SK-N-SH treated with all-trans-retinoic acid at 6 μM for 48 hours (cell line): ENCODE measurements at regions not wholly inside any gene's neighbourhood (a gene's known extent, or its start where the extent isn't known, plus 50 kb on each side); places are given as distances from the start of the nearest gene placed in this dataset.

ENCODE experiments used
- ATAC-seq: fragments of 200-7000 bp; cut with Tn5 transposase; 3 replicates; pipeline ENCODE4 v1.9.1; 2020; ENCODE audit warnings: mild to moderate bottlenecking, moderate library complexity
- ARNTL ChIP-seq: fragments of 450-650 bp; formaldehyde crosslinking; IDR thresholded peaks from 2 replicates; pipeline ENCODE4 v1.5.0; 2020; ENCODE audit warnings: low read depth, mild to moderate bottlenecking, moderate library complexity, borderline replicate concordance
- BACH2 ChIP-seq: fragments of 250-450 bp; sonication (Bioruptor Pico); IDR thresholded peaks from 2 replicates; pipeline ENCODE4 v1.9.0; 2021; ENCODE audit warnings: mild to moderate bottlenecking, borderline replicate concordance
- ESRRG ChIP-seq: fragments of 250-450 bp; sonication (Bioruptor Pico); IDR thresholded peaks from 2 replicates; pipeline ENCODE4 v1.6.1; 2021; ENCODE audit warnings: mild to moderate bottlenecking
- GLIS3 ChIP-seq: fragments of 250-450 bp; sonication (Bioruptor Pico); IDR thresholded peaks from 2 replicates; pipeline ENCODE4 v1.5.0; 2020; ENCODE audit warnings: mild to moderate bottlenecking, moderate library complexity
- ISL1 ChIP-seq: fragments of 250-450 bp; sonication (Bioruptor Pico); IDR thresholded peaks from 2 replicates; pipeline ENCODE4 v2.1.2; 2022; ENCODE audit warnings: mild to moderate bottlenecking, moderate library complexity
- OSR1 ChIP-seq: fragments of 250-450 bp; sonication (Bioruptor Pico); IDR thresholded peaks from 2 replicates; pipeline ENCODE4 v1.8.0; 2022; ENCODE audit warnings: moderate library complexity, mild to moderate bottlenecking, inconsistent platforms
- PPARA ChIP-seq: fragments of 250-450 bp; sonication (Bioruptor Pico); IDR thresholded peaks from 2 replicates; pipeline ENCODE4 v1.5.0; 2020; ENCODE audit warnings: mild to moderate bottlenecking, borderline replicate concordance
- RARB ChIP-seq: fragments of 250-450 bp; sonication (Bioruptor Pico); IDR thresholded peaks from 2 replicates; pipeline ENCODE4 v1.8.0; 2021; ENCODE audit warnings: mild to moderate bottlenecking, moderate library complexity
- SNAI2 ChIP-seq: fragments of 250-450 bp; sonication (Bioruptor Pico); IDR thresholded peaks from 2 replicates; pipeline ENCODE4 v1.5.0; 2020; ENCODE audit warnings: mild to moderate bottlenecking, moderate library complexity
- TCF4 ChIP-seq: fragments of 250-450 bp; sonication (Bioruptor Pico); IDR thresholded peaks from 2 replicates; pipeline ENCODE4 v1.8.0; 2021; ENCODE audit warnings: mild to moderate bottlenecking, moderate library complexity, borderline replicate concordance
- TOX ChIP-seq: fragments of 250-450 bp; sonication (Bioruptor Pico); IDR thresholded peaks from 2 replicates; pipeline ENCODE4 v1.8.0; 2021; ENCODE audit warnings: mild to moderate bottlenecking, moderate library complexity, borderline replicate concordance
- ZC3H10 ChIP-seq: fragments of 250-450 bp; sonication (Bioruptor Pico); IDR thresholded peaks from 2 replicates; pipeline ENCODE4 v1.5.1; 2021; ENCODE audit warnings: mild to moderate bottlenecking, moderate library complexity
- ZFP3 ChIP-seq: fragments of 250-450 bp; sonication (Bioruptor Pico); IDR thresholded peaks from 2 replicates; pipeline ENCODE4 v1.5.0; 2020; ENCODE audit warnings: mild to moderate bottlenecking, moderate library complexity
- ZFP30 ChIP-seq: fragments of 450-650 bp; formaldehyde crosslinking; IDR thresholded peaks from 2 replicates; pipeline ENCODE4 v1.5.0; 2022; ENCODE audit warnings: mild to moderate bottlenecking, moderate library complexity
- ZNF565 ChIP-seq: fragments of 450-650 bp; formaldehyde crosslinking; conservative IDR thresholded peaks from 2 replicates; pipeline ENCODE4 v1.5.0; 2020; ENCODE audit warnings: low read depth, mild to moderate bottlenecking, moderate library complexity
- ZNF70 ChIP-seq: fragments of 450-650 bp; formaldehyde crosslinking; IDR thresholded peaks from 2 replicates; pipeline ENCODE4 v1.5.0; 2020; ENCODE audit warnings: mild to moderate bottlenecking, moderate library complexity
- ZNF8 ChIP-seq: fragments of 450-650 bp; formaldehyde crosslinking; IDR thresholded peaks from 2 replicates; pipeline ENCODE4 v1.5.0; 2020; ENCODE audit warnings: mild to moderate bottlenecking, moderate library complexity
- TF ChIP-seq, protein P1 (sequence below): fragments of 250-450 bp; sonication (Bioruptor Pico); IDR thresholded peaks from 2 replicates; pipeline ENCODE4 v1.8.0; 2020; ENCODE audit warnings: mild to moderate bottlenecking, moderate library complexity, borderline replicate concordance
- TF ChIP-seq, protein P2 (sequence below): fragments of 250-450 bp; sonication (Bioruptor Pico); IDR thresholded peaks from 2 replicates; pipeline ENCODE4 v1.5.1; 2021; ENCODE audit warnings: mild to moderate bottlenecking, moderate library complexity
- TF ChIP-seq, protein P3 (sequence below): fragments of 250-450 bp; sonication (Bioruptor Pico); IDR thresholded peaks from 2 replicates; pipeline ENCODE4 v1.8.0; 2021; ENCODE audit warnings: low read depth, mild to moderate bottlenecking, moderate library complexity, borderline replicate concordance

DNA sequence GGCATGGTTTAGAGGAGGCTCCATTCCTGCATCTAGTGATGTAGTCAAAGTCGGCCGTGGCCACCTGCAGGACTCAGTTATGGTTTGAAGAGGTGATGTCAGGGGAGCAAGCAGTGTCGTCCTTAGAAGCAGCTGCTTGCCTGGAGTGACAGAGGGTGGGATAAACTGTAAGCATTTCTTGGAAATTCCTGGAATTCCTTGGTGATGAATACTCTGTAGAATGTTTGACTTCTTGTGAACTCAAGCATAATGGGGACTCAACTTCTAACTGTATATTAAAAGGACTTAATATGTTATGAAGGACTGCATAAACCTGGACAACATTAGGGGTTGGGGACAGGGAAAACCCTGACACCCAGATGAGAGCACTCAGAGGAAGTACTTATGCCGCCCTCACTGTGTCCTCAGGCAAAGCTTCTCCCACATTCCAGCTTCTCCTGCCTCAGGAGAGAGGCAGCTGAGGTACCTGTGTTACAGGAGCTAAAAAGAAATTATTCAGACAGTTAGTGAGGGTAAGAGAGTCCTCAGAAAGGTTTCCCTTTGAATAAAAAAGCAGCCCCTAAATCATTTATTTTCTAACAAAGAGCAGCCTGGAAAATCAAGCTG, 459.9 kb upstream of the CELF4 start:
- no peak for ATAC-seq
- TF ChIP-seq ISL1 (CRISPR knock-in tag): no peak
- TF ChIP-seq TCF4 (CRISPR knock-in tag): no peak
- no peak for TF ChIP-seq ZC3H10
- TF ChIP-seq ZFP3 (CRISPR knock-in tag): no peak
- TF ChIP-seq, protein P1, sequence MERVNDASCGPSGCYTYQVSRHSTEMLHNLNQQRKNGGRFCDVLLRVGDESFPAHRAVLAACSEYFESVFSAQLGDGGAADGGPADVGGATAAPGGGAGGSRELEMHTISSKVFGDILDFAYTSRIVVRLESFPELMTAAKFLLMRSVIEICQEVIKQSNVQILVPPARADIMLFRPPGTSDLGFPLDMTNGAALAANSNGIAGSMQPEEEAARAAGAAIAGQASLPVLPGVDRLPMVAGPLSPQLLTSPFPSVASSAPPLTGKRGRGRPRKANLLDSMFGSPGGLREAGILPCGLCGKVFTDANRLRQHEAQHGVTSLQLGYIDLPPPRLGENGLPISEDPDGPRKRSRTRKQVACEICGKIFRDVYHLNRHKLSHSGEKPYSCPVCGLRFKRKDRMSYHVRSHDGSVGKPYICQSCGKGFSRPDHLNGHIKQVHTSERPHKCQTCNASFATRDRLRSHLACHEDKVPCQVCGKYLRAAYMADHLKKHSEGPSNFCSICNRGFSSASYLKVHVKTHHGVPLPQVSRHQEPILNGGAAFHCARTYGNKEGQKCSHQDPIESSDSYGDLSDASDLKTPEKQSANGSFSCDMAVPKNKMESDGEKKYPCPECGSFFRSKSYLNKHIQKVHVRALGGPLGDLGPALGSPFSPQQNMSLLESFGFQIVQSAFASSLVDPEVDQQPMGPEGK (CRISPR knock-in tag): no peak
- TF ChIP-seq, protein P2, sequence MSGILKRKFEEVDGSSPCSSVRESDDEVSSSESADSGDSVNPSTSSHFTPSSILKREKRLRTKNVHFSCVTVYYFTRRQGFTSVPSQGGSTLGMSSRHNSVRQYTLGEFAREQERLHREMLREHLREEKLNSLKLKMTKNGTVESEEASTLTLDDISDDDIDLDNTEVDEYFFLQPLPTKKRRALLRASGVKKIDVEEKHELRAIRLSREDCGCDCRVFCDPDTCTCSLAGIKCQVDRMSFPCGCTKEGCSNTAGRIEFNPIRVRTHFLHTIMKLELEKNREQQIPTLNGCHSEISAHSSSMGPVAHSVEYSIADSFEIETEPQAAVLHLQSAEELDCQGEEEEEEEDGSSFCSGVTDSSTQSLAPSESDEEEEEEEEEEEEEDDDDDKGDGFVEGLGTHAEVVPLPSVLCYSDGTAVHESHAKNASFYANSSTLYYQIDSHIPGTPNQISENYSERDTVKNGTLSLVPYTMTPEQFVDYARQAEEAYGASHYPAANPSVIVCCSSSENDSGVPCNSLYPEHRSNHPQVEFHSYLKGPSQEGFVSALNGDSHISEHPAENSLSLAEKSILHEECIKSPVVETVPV: no peak
- no peak for TF ChIP-seq TOX (CRISPR knock-in tag)
- no peak for TF ChIP-seq ARNTL (CRISPR knock-in tag)
- no peak for TF ChIP-seq OSR1 (CRISPR knock-in tag)
- no peak for TF ChIP-seq ZNF8 (CRISPR knock-in tag)
- no peak for TF ChIP-seq RARB (CRISPR knock-in tag)
- no peak for TF ChIP-seq ZNF70 (CRISPR knock-in tag)
- TF ChIP-seq ZNF565 (CRISPR knock-in tag): no peak
- TF ChIP-seq, all 23 proteins: peak for 0

DNA sequence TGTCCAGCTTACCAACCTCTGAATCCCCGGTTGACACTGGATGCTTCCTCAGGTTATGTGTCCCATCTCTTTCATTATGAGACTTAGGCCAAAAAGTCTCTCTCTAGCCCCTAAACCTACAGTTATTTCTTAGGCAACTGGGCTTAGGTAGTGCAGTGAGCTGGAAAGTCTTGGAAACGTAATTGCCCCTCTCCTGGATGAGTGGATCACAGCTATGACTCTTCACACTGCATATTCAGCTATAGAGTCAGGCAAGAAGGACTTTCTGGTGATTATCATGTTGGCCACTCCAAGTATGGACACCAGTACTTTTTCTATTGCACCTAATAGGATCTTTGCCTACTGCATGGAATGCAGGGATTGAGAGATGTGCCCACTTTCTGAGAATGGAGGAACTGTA, 458.3 kb upstream of the CELF4 start:
- TF ChIP-seq ZNF70 (CRISPR knock-in tag) (no peak), ZNF8 (CRISPR knock-in tag) (no peak), GLIS3 (no peak), BACH2 (CRISPR knock-in tag) (no peak), SNAI2 (CRISPR knock-in tag) (no peak), ZFP3 (CRISPR knock-in tag) (no peak), ZC3H10 (no peak), OSR1 (CRISPR knock-in tag) (no peak)
- TF ChIP-seq, protein P3, sequence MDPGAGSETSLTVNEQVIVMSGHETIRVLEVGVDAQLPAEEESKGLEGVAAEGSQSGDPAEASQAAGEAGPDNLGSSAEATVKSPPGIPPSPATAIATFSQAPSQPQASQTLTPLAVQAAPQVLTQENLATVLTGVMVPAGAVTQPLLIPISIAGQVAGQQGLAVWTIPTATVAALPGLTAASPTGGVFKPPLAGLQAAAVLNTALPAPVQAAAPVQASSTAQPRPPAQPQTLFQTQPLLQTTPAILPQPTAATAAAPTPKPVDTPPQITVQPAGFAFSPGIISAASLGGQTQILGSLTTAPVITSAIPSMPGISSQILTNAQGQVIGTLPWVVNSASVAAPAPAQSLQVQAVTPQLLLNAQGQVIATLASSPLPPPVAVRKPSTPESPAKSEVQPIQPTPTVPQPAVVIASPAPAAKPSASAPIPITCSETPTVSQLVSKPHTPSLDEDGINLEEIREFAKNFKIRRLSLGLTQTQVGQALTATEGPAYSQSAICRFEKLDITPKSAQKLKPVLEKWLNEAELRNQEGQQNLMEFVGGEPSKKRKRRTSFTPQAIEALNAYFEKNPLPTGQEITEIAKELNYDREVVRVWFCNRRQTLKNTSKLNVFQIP (CRISPR knock-in tag): no peak
- ATAC-seq: no peak

DNA sequence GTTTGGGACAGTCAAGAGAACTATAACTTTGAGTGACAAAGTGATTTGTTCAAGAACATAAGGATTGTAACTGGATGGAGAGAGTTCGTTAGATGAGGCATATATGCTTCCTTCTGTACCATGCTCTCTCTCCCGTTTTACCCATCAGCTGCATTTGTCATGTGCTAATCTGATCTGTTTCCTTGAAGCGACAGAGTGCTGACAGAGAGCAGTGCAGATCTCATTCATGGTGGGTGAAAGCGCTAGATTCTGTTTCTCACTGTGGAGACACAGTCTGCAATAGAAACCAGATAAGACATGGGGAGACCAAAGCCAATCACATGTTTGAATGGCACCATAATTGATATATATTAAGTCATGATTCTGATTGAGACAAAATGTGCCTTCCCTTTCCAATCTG, 456.6 kb upstream of the CELF4 start:
- no peak for TF ChIP-seq PPARA (CRISPR knock-in tag)
- TF ChIP-seq, protein P1 (CRISPR knock-in tag): no peak
- no peak for TF ChIP-seq GLIS3
- TF ChIP-seq, protein P3 (CRISPR knock-in tag): no peak
- no peak for TF ChIP-seq OSR1 (CRISPR knock-in tag)
- no peak for TF ChIP-seq ISL1 (CRISPR knock-in tag)
- no peak for TF ChIP-seq ARNTL (CRISPR knock-in tag)
- no peak for TF ChIP-seq ZC3H10
- TF ChIP-seq SNAI2 (CRISPR knock-in tag): no peak
- TF ChIP-seq ZFP30 (CRISPR knock-in tag): no peak
- TF ChIP-seq TCF4 (CRISPR knock-in tag): no peak
- TF ChIP-seq ESRRG (CRISPR knock-in tag): no peak
- TF ChIP-seq ZFP3 (CRISPR knock-in tag): no peak
- TF ChIP-seq ZNF8 (CRISPR knock-in tag): no peak
- ATAC-seq: no peak
